ENCODE measurements at regions not wholly inside any gene's neighbourhood (a gene's known extent, or its start where the extent isn't known, plus 50 kb on each side); places are given as distances from the start of the nearest gene placed in this dataset.

- H3K4me3 ChIP-seq = no peak overlapping the region
- no peak overlapping the region for H3K27ac ChIP-seq
- H3K27me3 ChIP-seq (replicated peaks; ENCODE audit: insufficient read depth) = no peaks in the 10 kb centered on the region
- DNase-seq (ENCODE audit: low spot score) (no peak), ATAC-seq (ENCODE audit: insufficient number of reproducible peaks, low FRiP score, low read depth) (no peak)
- H3K36me3 ChIP-seq = no peaks in the 10 kb centered on the region
- TF ChIP-seq, protein P1, sequence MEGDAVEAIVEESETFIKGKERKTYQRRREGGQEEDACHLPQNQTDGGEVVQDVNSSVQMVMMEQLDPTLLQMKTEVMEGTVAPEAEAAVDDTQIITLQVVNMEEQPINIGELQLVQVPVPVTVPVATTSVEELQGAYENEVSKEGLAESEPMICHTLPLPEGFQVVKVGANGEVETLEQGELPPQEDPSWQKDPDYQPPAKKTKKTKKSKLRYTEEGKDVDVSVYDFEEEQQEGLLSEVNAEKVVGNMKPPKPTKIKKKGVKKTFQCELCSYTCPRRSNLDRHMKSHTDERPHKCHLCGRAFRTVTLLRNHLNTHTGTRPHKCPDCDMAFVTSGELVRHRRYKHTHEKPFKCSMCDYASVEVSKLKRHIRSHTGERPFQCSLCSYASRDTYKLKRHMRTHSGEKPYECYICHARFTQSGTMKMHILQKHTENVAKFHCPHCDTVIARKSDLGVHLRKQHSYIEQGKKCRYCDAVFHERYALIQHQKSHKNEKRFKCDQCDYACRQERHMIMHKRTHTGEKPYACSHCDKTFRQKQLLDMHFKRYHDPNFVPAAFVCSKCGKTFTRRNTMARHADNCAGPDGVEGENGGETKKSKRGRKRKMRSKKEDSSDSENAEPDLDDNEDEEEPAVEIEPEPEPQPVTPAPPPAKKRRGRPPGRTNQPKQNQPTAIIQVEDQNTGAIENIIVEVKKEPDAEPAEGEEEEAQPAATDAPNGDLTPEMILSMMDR (IDR thresholded peaks at IDR 0.05) = no peak
- no peaks in the 10 kb centered on the region for H3K9me3 ChIP-seq
- H3K4me1 ChIP-seq (ENCODE audit: control insufficient read depth in 1 of 2, low read depth in 2 of 2) = no peaks in the 10 kb centered on the region
Measured at GRCh38 chr17:22654447-22654846, 962.1 kb downstream of the KCNJ18 start.

DNA sequence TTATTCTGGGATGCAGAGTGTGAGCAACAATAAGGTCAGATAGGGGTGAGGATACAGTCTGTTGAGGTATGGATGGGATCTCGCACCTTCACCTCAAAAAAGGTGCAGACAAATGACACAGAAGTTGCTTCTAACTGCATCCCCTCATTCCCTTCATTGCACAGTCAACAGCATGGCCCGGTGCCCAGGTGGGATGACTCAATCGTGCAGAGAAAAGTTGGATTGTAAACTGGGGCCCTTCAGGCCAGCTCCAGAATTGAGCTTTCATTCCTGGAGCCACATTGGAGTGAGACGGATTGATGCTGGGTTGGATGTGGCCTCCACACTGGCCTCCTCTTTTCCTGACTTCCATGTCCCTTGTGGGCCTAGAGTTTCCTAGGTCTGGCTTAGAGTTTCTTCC lies 977.4 kb downstream of the KCNJ18 start:
- H3K9me3 ChIP-seq = no peaks in the 10 kb centered on the region
- H3K4me1 ChIP-seq (ENCODE audit: control insufficient read depth in 1 of 2, low read depth in 2 of 2) = no peaks in the 10 kb centered on the region
- no peak overlapping the region for H3K4me3 ChIP-seq
- DNase-seq (ENCODE audit: low spot score) = no peak
- no peaks in the 10 kb centered on the region for H3K27me3 ChIP-seq (replicated peaks; ENCODE audit: insufficient read depth)
- ATAC-seq (ENCODE audit: insufficient number of reproducible peaks, low FRiP score, low read depth) = no peak
- H3K36me3 ChIP-seq = no peaks in the 10 kb centered on the region
- no peak overlapping the region for H3K27ac ChIP-seq
- TF ChIP-seq, protein P1 (IDR thresholded peaks at IDR 0.05) = no peak

DNA sequence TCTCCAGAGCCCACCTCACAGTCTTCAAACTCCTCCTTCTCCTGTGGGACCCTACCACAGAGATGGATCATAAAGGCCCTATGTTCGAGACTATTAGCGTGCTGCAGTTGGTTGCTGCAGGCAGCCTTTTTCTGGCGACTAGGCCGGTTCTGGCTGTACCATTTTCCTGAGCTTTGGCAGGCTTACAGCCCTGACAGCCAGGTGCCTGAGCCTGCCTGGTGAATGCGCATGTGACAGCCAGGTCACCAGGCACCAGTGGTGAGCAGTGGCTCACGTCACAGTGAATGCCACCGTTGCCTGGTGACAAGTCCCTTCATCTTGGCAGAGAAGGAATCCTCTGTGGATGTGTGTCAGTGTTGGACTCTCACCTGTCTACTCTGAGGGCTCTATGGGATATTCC lies 978.8 kb downstream of the KCNJ18 start:
- no peak overlapping the region for H3K27ac ChIP-seq
- DNase-seq (ENCODE audit: low spot score) = no peak
- no peaks in the 10 kb centered on the region for H3K9me3 ChIP-seq
- TF ChIP-seq, protein P1 (IDR thresholded peaks at IDR 0.05) = no peak
- no peak for ATAC-seq (ENCODE audit: insufficient number of reproducible peaks, low FRiP score, low read depth)
- no peaks in the 10 kb centered on the region for H3K36me3 ChIP-seq
- H3K4me1 ChIP-seq (ENCODE audit: control insufficient read depth in 1 of 2, low read depth in 2 of 2) = no peaks in the 10 kb centered on the region
- no peak overlapping the region for H3K4me3 ChIP-seq
- H3K27me3 ChIP-seq (replicated peaks; ENCODE audit: insufficient read depth) = no peaks in the 10 kb centered on the region

GRCh38 chr17:22692066-22692805 lies 999.9 kb downstream of the KCNJ18 start:
- Histone ChIP-seq H3K36me3 (no peaks in the 10 kb centered on the region), H3K27me3 (replicated peaks; ENCODE audit: insufficient read depth) (no peaks in the 10 kb centered on the region), H3K9me3 (no peaks in the 10 kb centered on the region), H3K4me3 (no peak overlapping the region), H3K27ac (no peak overlapping the region), H3K4me1 (ENCODE audit: control insufficient read depth in 1 of 2, low read depth in 2 of 2) (no peaks in the 10 kb centered on the region)
- TF ChIP-seq, protein P1 (IDR thresholded peaks at IDR 0.05) = no peak
- ATAC-seq (ENCODE audit: insufficient number of reproducible peaks, low FRiP score, low read depth) (no peak), DNase-seq (ENCODE audit: low spot score) (no peak)

GRCh38 chr17:22692806-22693171 lies 1000.5 kb downstream of the KCNJ18 start:
- ATAC-seq (ENCODE audit: insufficient number of reproducible peaks, low FRiP score, low read depth) (no peak), DNase-seq (ENCODE audit: low spot score) (no peak)
- Histone ChIP-seq H3K27me3 (replicated peaks; ENCODE audit: insufficient read depth) (no peaks in the 10 kb centered on the region), H3K4me1 (ENCODE audit: control insufficient read depth in 1 of 2, low read depth in 2 of 2) (no peaks in the 10 kb centered on the region), H3K36me3 (no peaks in the 10 kb centered on the region), H3K9me3 (peaks cover 1% of the 10 kb centered on the region), H3K27ac (no peak overlapping the region), H3K4me3 (no peak overlapping the region)
- TF ChIP-seq, protein P1 (IDR thresholded peaks at IDR 0.05) = no peak

Data from thoracic aorta (tissue), 2 donors.